ENCODE measurements at regions not wholly inside any gene's neighbourhood (a gene's known extent, or its start where the extent isn't known, plus 50 kb on each side); places are given as distances from the start of the nearest gene placed in this dataset.
"Not testable (repeated sequence)": the region's sequence is repeated elsewhere in the genome, so short reads cannot be mapped to it uniquely, and the experiment has no call there.

GRCh38 chr5:18380729-18381362 is 746.6 kb downstream of the TAF11L14 start:
- no peak for DNase-seq

- no peak for DNase-seq
Observed at GRCh38 chr5:18393565-18394442, 759.5 kb downstream of the TAF11L14 start.

GRCh38 chr5:18394443-18394804 is 760.2 kb downstream of the TAF11L14 start:
- no peak for DNase-seq

- DNase-seq: no peak
Observed at GRCh38 chr5:18395126-18396110, 761.2 kb downstream of the TAF11L14 start.

GRCh38 chr5:18397371-18397770 is 763.1 kb downstream of the TAF11L14 start:
- no peak for DNase-seq

- no peak for DNase-seq
Observed at GRCh38 chr5:18397891-18398290, 763.6 kb downstream of the TAF11L14 start.

GRCh38 chr5:18399461-18400327 is 765.4 kb downstream of the TAF11L14 start:
- DNase-seq: not testable (repeated sequence)

- no peak for DNase-seq
Observed at GRCh38 chr5:18403141-18403540, 768.9 kb downstream of the TAF11L14 start.

- no peak for DNase-seq
Observed at GRCh38 chr5:18403941-18404438, 769.7 kb downstream of the TAF11L14 start.

- no peak for DNase-seq
Observed at GRCh38 chr5:18420711-18421110, 786.5 kb downstream of the TAF11L14 start.

GRCh38 chr5:18433336-18433735 is 799.1 kb downstream of the TAF11L14 start:
- DNase-seq: no peak

GRCh38 chr5:18438126-18438525 is 803.9 kb downstream of the TAF11L14 start:
- no peak for DNase-seq

- DNase-seq: no peak
Observed at GRCh38 chr5:18455521-18455920, 821.3 kb downstream of the TAF11L14 start.

GRCh38 chr5:18457255-18457654 is 823.0 kb downstream of the TAF11L14 start:
- DNase-seq: no peak

GRCh38 chr5:18461766-18462165 is 827.5 kb downstream of the TAF11L14 start:
- no peak for DNase-seq

GRCh38 chr5:18465833-18466681 is 831.8 kb downstream of the TAF11L14 start:
- peak; percentile 3 for DNase-seq

GRCh38 chr5:18466731-18467130 is 832.5 kb downstream of the TAF11L14 start:
- no peak for DNase-seq

- DNase-seq: not testable (repeated sequence)
Observed at GRCh38 chr5:18471791-18472190, 837.5 kb downstream of the TAF11L14 start.

GRCh38 chr5:18483451-18483850 is 849.2 kb downstream of the TAF11L14 start:
- DNase-seq: no peak

GRCh38 chr5:18487928-18488480 is 853.7 kb downstream of the TAF11L14 start:
- no peak for DNase-seq

GRCh38 chr5:18489703-18490102 is 855.4 kb downstream of the TAF11L14 start:
- no peak for DNase-seq
